Panc1 (cell line): ENCODE measurements at regions not wholly inside any gene's neighbourhood (a gene's known extent, or its start where the extent isn't known, plus 50 kb on each side); places are given as distances from the start of the nearest gene placed in this dataset.

Experiments used
- ATAC-seq: fragments of 200-7000 bp; cut with Tn5 transposase; 2 replicates; pipeline ENCODE4 v1.9.1; 2020; ENCODE audit warnings: mild to moderate bottlenecking, moderate library complexity
- BruUV-seq: library from RNA; stranded (reverse); fragments of 400-500 nt; replicated peaks from 2 replicates; lab custom pipeline; 2021; lab: Mats Ljungman, UMichigan
- CTCF ChIA-PET: fragments of 300-600 bp; sonication (Branson Sonifier 250); formaldehyde crosslinking; loops from one replicate; lab custom pipeline; 2022; ENCODE audit warnings: antibody characterized with exemption; lab: Charles Lee
- POLR2A ChIA-PET: fragments of 300-600 bp; sonication (Branson Sonifier 250); formaldehyde crosslinking; loops from one replicate; lab custom pipeline; 2022; ENCODE audit warnings: antibody characterized with exemption; lab: Charles Lee
- DNase-seq: peaks from one replicate; pipeline ENCODE4 v3.0.0-alpha.2; 2010; ENCODE audit warnings: low read depth, low spot score
- H3K27ac ChIP-seq: 2 replicates; pipeline ENCODE4 v1.5.1; 2011; ENCODE audit warnings: mild to moderate bottlenecking, low read length, inconsistent platforms
- H3K27me3 ChIP-seq: fragments of 200-500 bp; sonication (Bioruptor generic); 2 replicates; pipeline ENCODE4 v1.6.0; 2014; ENCODE audit warnings: low read length, inconsistent platforms; ENCODE audit not compliant: control insufficient read depth, insufficient read depth
- H3K36me3 ChIP-seq: fragments of 200-500 bp; sonication (Bioruptor generic); 2 replicates; pipeline ENCODE4 v1.5.1; 2014; ENCODE audit warnings: inconsistent platforms, mild to moderate bottlenecking, low read length, moderate library complexity; ENCODE audit not compliant: control insufficient read depth, insufficient read depth
- H3K4me1 ChIP-seq: 2 replicates; pipeline ENCODE4 v1.5.1; 2011; ENCODE audit warnings: inconsistent platforms, mild to moderate bottlenecking, low read length, moderate library complexity; ENCODE audit not compliant: control insufficient read depth, insufficient read depth
- H3K4me3 ChIP-seq, 2 experiments: 2 replicates each; pipeline ENCODE4 v1.5.1; 2011 to 2012; ENCODE audit warnings: low read depth in 2 of 2, low read length in 2 of 2, mild to moderate bottlenecking in 2 of 2, inconsistent platforms in 1 of 2, moderate library complexity in 1 of 2
- H3K9me3 ChIP-seq: fragments of 200-500 bp; sonication (Bioruptor generic); 2 replicates; pipeline ENCODE4 v1.5.1; 2014; ENCODE audit warnings: low read depth, mild to moderate bottlenecking, inconsistent platforms, low read length, moderate library complexity; ENCODE audit not compliant: control insufficient read depth, insufficient read depth
- POLR2AphosphoS5 ChIP-seq: IDR thresholded peaks from 2 replicates; pipeline ENCODE4 v1.6.1; 2012; ENCODE audit warnings: mild to moderate bottlenecking, low read depth, low read length, moderate library complexity
- SIN3A ChIP-seq: IDR thresholded peaks from 2 replicates; pipeline ENCODE4 v1.6.1; 2012; ENCODE audit warnings: low read depth, mild to moderate bottlenecking, low read length, moderate library complexity, borderline replicate concordance; ENCODE audit not compliant: insufficient read depth
- TCF7L2 ChIP-seq: IDR thresholded peaks from 2 replicates; pipeline ENCODE4 v1.6.1; 2011; ENCODE audit warnings: mild to moderate bottlenecking, low read depth, low read length, inconsistent platforms
- in situ Hi-C: cut with HindIII; loops from 2 replicates; pipeline ENCODE4 v1.10.0; 2016; ENCODE audit warnings: low sequenced_read_pairs, low pct_unique_long_range_greater_than_20kb
- intact Hi-C: fragments of 100-400 bp; cut with micrococcal nuclease; formaldehyde crosslinking; loops from one replicate; pipeline ENCODE4 v1.10.0; 2022; ENCODE audit not compliant: unreplicated experiment
- TF ChIP-seq, protein P1 (sequence below): fragments of 450-650 bp; IDR thresholded peaks from 2 replicates; pipeline ENCODE4 v1.5.1; 2017; ENCODE audit warnings: mild to moderate bottlenecking
- TF ChIP-seq, protein P2 (sequence below), 2 experiments: IDR thresholded peaks; 2 replicates each; pipeline ENCODE4 v1.6.1; 2011 to 2012; ENCODE audit warnings: low read depth in 2 of 2, control low read depth in 1 of 2, low read length in 1 of 2, mild to moderate bottlenecking in 1 of 2, moderate library complexity in 1 of 2; ENCODE audit not compliant: insufficient read depth in 1 of 2

DNA sequence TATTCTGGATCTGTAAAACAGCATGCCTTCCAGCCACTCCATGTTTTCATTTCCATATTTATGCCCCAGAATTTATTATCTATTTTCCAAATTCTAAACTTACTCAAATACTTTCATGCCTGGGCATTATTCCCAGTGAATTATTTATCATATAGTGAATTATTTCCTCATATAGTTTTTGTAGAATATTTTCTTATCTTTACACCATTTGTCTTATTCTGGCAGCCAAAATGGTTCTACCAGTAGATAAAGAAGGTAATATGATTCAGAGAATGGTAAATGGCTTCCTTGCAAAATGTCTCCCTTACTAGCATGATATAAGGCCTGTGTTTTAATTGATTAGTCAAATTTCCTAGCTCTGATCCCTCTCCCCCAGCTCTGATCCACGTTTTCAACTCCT is 305.8 kb downstream of the SPRY2 start:
- no peak for ATAC-seq
- no peak for TF ChIP-seq TCF7L2
- TF ChIP-seq, protein P1, sequence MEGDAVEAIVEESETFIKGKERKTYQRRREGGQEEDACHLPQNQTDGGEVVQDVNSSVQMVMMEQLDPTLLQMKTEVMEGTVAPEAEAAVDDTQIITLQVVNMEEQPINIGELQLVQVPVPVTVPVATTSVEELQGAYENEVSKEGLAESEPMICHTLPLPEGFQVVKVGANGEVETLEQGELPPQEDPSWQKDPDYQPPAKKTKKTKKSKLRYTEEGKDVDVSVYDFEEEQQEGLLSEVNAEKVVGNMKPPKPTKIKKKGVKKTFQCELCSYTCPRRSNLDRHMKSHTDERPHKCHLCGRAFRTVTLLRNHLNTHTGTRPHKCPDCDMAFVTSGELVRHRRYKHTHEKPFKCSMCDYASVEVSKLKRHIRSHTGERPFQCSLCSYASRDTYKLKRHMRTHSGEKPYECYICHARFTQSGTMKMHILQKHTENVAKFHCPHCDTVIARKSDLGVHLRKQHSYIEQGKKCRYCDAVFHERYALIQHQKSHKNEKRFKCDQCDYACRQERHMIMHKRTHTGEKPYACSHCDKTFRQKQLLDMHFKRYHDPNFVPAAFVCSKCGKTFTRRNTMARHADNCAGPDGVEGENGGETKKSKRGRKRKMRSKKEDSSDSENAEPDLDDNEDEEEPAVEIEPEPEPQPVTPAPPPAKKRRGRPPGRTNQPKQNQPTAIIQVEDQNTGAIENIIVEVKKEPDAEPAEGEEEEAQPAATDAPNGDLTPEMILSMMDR = no peak
- TF ChIP-seq POLR2AphosphoS5 = no peak
- TF ChIP-seq, protein P2, sequence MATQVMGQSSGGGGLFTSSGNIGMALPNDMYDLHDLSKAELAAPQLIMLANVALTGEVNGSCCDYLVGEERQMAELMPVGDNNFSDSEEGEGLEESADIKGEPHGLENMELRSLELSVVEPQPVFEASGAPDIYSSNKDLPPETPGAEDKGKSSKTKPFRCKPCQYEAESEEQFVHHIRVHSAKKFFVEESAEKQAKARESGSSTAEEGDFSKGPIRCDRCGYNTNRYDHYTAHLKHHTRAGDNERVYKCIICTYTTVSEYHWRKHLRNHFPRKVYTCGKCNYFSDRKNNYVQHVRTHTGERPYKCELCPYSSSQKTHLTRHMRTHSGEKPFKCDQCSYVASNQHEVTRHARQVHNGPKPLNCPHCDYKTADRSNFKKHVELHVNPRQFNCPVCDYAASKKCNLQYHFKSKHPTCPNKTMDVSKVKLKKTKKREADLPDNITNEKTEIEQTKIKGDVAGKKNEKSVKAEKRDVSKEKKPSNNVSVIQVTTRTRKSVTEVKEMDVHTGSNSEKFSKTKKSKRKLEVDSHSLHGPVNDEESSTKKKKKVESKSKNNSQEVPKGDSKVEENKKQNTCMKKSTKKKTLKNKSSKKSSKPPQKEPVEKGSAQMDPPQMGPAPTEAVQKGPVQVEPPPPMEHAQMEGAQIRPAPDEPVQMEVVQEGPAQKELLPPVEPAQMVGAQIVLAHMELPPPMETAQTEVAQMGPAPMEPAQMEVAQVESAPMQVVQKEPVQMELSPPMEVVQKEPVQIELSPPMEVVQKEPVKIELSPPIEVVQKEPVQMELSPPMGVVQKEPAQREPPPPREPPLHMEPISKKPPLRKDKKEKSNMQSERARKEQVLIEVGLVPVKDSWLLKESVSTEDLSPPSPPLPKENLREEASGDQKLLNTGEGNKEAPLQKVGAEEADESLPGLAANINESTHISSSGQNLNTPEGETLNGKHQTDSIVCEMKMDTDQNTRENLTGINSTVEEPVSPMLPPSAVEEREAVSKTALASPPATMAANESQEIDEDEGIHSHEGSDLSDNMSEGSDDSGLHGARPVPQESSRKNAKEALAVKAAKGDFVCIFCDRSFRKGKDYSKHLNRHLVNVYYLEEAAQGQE (IDR thresholded peaks at IDR 0.05; ENCODE audit: insufficient read depth in 1 of 2, low read depth in 2 of 2, low read length in 1 of 2) = no peak
- TF ChIP-seq SIN3A = no peak
- in situ Hi-C loops (no loop called here), intact Hi-C loops (no loop called here)
- no TSS peak for BruUV-seq
- H3K4me1 ChIP-seq = peaks cover 7% of the 10 kb centered on the region; the same call in 1 of the 2 replicates
- DNase-seq = no peak
- no peaks in the 10 kb centered on the region; the same call in 1 of the 2 replicates for H3K36me3 ChIP-seq
- no peak overlapping the region for H3K4me3 ChIP-seq
- no peaks in the 10 kb centered on the region for H3K27me3 ChIP-seq
- peaks cover 6% of the 10 kb centered on the region; the same call in 1 of the 2 replicates for H3K9me3 ChIP-seq
- CTCF ChIA-PET = no interaction called here
- POLR2A ChIA-PET = no interaction called here
- no peak overlapping the region; the same call in 1 of the 2 replicates for H3K27ac ChIP-seq

DNA sequence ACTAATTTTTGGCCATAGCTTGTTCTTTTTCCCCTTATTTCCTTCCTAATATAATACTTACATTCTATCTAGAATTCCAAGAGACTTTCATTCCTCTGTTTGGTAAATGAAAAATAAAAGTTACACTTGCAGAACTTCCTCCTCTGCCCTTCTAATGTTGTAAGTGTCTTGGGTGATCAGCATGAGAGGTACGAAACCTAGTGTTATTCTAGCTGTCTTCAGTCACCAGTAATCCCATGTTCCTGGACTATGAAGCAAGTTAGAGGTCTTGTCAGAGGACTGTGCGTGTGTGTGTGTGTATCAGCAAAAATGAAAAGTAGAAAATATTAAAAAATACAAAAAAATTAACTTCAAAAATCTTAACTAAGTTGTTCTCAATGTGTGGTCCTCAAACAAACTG is 307.0 kb downstream of the SPRY2 start:
- Histone ChIP-seq H3K4me1 (peaks cover 8% of the 10 kb centered on the region; the same call in 1 of the 2 replicates), H3K27ac (no peak overlapping the region), H3K36me3 (no peaks in the 10 kb centered on the region; the same call in 1 of the 2 replicates), H3K4me3 (no peak overlapping the region), H3K9me3 (peaks cover 6% of the 10 kb centered on the region; the same call in 1 of the 2 replicates), H3K27me3 (no peaks in the 10 kb centered on the region)
- CTCF ChIA-PET = no interaction called here
- ATAC-seq (no peak), DNase-seq (no peak)
- POLR2A ChIA-PET = no interaction called here
- no TSS peak for BruUV-seq
- in situ Hi-C loops (no loop called here), intact Hi-C loops (no loop called here)
- TF ChIP-seq, protein P1 = no peak
- TF ChIP-seq POLR2AphosphoS5 (no peak), SIN3A (no peak), TCF7L2 (no peak)
- TF ChIP-seq, protein P2 (IDR thresholded peaks at IDR 0.05; ENCODE audit: insufficient read depth in 1 of 2, low read depth in 2 of 2, low read length in 1 of 2) = no peak
